ENCODE measurements at regions not wholly inside any gene's neighbourhood (a gene's known extent, or its start where the extent isn't known, plus 50 kb on each side); places are given as distances from the start of the nearest gene placed in this dataset.

DNA sequence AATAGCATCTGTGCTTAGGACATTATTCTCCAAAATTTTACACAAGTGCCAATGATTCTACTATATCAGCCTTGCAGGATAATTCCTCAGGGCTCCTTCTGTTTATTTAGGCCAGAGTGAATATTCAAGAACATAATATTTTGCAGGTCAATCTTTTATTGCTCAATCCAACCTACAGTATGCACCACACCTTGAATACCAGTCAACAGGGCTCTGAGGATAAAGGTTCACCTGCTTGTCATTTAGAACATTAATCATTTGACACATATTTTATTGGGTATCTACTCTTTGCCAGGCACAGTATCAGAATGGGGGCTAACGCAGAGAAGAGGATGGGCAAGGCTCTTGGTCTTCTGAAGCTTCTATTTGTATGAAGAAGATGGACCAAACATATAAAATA lies 66.2 kb upstream of the SHISA3 start:
- H3K36me3 ChIP-seq (ENCODE audit: control insufficient read depth in 2 of 2, insufficient read depth in 2 of 2, low read length in 2 of 2) = no peaks in the 10 kb centered on the region
- H3K27ac ChIP-seq (ENCODE audit: low read length) = no peak overlapping the region
- H3K4me1 ChIP-seq (ENCODE audit: control insufficient read depth, insufficient read depth, low read length) = no peaks in the 10 kb centered on the region
- no peaks in the 10 kb centered on the region for H3K27me3 ChIP-seq (ENCODE audit: control insufficient read depth in 1 of 2, insufficient read depth in 2 of 2, low read length in 2 of 2)
- H3K9ac ChIP-seq (ENCODE audit: low read length in 2 of 2) = no peak overlapping the region
- H3K9me3 ChIP-seq (ENCODE audit: control insufficient read depth in 2 of 2, low read length in 2 of 2) = no peaks in the 10 kb centered on the region
- H3K4me3 ChIP-seq (ENCODE audit: low read length in 2 of 2) = no peak overlapping the region

DNA sequence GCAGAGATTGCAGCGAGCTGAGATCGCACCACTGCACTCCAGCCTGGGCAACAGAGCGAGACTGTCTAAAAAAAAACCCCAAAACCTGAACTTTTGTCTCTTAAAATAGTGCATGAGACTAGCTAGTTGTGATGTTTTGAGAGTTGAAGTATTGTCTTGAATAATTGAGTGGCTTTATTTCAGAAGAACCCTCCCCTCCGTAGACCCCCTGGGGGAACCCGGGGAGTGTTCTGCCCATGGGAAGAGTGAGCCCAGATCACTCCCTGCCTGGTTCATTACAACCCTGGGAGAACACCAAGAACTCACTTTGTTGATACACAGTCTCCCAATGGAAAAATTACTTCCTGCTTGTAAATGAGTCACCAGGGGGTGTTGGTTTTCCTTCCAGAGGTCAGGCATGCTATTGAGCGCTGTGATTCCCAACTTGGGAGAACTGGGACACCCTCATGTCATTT lies 65.3 kb upstream of the SHISA3 start:
- Histone ChIP-seq H3K4me1 (ENCODE audit: control insufficient read depth, insufficient read depth, low read length) (no peaks in the 10 kb centered on the region), H3K9ac (ENCODE audit: low read length in 2 of 2) (no peak overlapping the region), H3K27ac (ENCODE audit: low read length) (no peak overlapping the region), H3K9me3 (ENCODE audit: control insufficient read depth in 2 of 2, low read length in 2 of 2) (peaks cover 0 to under 1% of the 10 kb centered on the region in 2 donors), H3K4me3 (ENCODE audit: low read length in 2 of 2) (no peak overlapping the region), H3K36me3 (ENCODE audit: control insufficient read depth in 2 of 2, insufficient read depth in 2 of 2, low read length in 2 of 2) (no peaks in the 10 kb centered on the region), H3K27me3 (ENCODE audit: control insufficient read depth in 1 of 2, insufficient read depth in 2 of 2, low read length in 2 of 2) (no peaks in the 10 kb centered on the region)

DNA sequence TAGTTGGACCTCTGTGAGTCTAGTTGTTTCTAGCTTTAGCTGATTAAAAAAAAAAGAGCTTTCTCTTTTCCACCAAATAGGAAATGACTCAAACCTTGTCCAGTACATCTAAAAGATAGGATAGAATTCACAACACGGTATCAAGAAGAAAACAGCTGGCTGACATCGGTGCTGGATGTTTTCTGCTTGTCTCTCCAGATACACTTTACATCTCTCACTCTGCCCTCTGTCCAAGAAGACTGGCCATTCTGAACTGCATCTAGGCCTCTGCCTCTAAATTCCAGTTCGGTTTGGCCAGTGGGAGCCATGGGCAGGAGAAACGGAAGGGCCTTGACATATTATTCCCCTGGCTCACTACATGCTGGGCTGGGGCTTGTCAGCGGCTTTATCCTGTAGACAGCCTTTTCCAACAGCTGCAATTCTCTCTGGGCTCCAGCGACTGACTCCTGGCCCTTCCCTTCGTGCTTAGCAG lies 57.3 kb upstream of the SHISA3 start:
- Histone ChIP-seq H3K4me3 (ENCODE audit: low read length in 2 of 2) (no peak overlapping the region), H3K36me3 (ENCODE audit: control insufficient read depth in 2 of 2, insufficient read depth in 2 of 2, low read length in 2 of 2) (no peaks in the 10 kb centered on the region), H3K4me1 (ENCODE audit: control insufficient read depth, insufficient read depth, low read length) (no peaks in the 10 kb centered on the region), H3K27ac (ENCODE audit: low read length) (peak overlapping the region; percentile 18), H3K9me3 (ENCODE audit: control insufficient read depth in 2 of 2, low read length in 2 of 2) (peaks cover 0 to 2% of the 10 kb centered on the region in 2 donors), H3K9ac (ENCODE audit: low read length in 2 of 2) (no peak overlapping the region), H3K27me3 (ENCODE audit: control insufficient read depth in 1 of 2, insufficient read depth in 2 of 2, low read length in 2 of 2) (no peaks in the 10 kb centered on the region)

DNA sequence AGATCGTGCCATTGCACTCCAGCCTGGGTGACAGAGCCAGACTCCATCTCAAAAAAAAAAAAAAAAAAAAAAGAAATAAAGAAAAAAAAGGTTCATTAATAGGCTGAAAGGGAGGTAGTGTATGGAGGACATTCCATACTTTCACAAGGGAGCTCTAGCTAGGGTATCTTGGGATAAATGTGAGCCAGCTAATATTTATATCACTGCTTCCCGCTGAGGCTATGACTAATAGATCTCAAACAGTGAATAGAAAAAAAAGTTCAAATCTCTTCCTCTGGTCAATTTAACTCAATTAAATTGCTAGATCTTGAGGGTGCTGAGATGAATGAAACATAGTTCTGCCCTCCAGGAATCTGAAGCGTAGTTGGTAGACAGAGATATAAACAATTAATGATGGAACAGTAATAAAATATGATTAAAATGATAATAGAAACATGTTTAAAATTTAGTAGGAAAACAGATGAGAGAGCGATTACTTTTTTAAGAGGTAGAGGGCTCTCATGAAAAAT lies 55.7 kb upstream of the SHISA3 start:
- no peaks in the 10 kb centered on the region for H3K4me1 ChIP-seq (ENCODE audit: control insufficient read depth, insufficient read depth, low read length)
- peaks cover 0 to 2% of the 10 kb centered on the region in 2 donors for H3K9me3 ChIP-seq (ENCODE audit: control insufficient read depth in 2 of 2, low read length in 2 of 2)
- H3K4me3 ChIP-seq (ENCODE audit: low read length in 2 of 2) = no peak overlapping the region
- H3K9ac ChIP-seq (ENCODE audit: low read length in 2 of 2) = no peak overlapping the region
- peaks cover 0 to 2% of the 10 kb centered on the region in 2 donors for H3K27me3 ChIP-seq (ENCODE audit: control insufficient read depth in 1 of 2, insufficient read depth in 2 of 2, low read length in 2 of 2)
- no peak overlapping the region for H3K27ac ChIP-seq (ENCODE audit: low read length)
- H3K36me3 ChIP-seq (ENCODE audit: control insufficient read depth in 2 of 2, insufficient read depth in 2 of 2, low read length in 2 of 2) = no peaks in the 10 kb centered on the region

DNA sequence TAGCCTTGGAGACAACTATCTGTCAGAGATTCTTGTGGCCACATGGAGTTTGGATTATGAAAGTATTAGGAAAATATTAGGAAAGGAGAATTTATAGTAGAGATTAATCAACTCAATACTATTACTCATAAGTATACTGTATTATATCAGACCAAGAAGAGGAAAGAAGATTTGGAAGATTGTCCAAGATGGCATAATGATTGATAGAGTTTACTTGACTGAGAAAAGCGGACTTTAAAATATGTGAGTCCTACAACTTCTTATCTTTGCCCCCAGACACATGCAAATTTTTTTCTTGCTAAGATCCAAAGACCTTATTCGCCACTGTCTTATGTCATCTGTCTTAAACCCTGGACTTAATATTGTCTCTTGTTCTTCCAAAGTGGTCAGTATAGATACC lies 54.8 kb upstream of the SHISA3 start:
- H3K36me3 ChIP-seq (ENCODE audit: control insufficient read depth in 2 of 2, insufficient read depth in 2 of 2, low read length in 2 of 2) = no peaks in the 10 kb centered on the region
- H3K9me3 ChIP-seq (ENCODE audit: control insufficient read depth in 2 of 2, low read length in 2 of 2) = no peaks in the 10 kb centered on the region
- H3K4me1 ChIP-seq (ENCODE audit: control insufficient read depth, insufficient read depth, low read length) = no peaks in the 10 kb centered on the region
- no peak overlapping the region for H3K4me3 ChIP-seq (ENCODE audit: low read length in 2 of 2)
- H3K27me3 ChIP-seq (ENCODE audit: control insufficient read depth in 1 of 2, insufficient read depth in 2 of 2, low read length in 2 of 2) = peaks cover 0 to 2% of the 10 kb centered on the region in 2 donors
- no peak overlapping the region for H3K9ac ChIP-seq (ENCODE audit: low read length in 2 of 2)
- H3K27ac ChIP-seq (ENCODE audit: low read length) = no peak overlapping the region

GRCh38 chr4:42344309-42344708 lies 53.0 kb upstream of the SHISA3 start:
- H3K27ac ChIP-seq (ENCODE audit: low read length) = no peak overlapping the region
- no peak overlapping the region for H3K9ac ChIP-seq (ENCODE audit: low read length in 2 of 2)
- peaks cover 0 to 2% of the 10 kb centered on the region in 2 donors for H3K27me3 ChIP-seq (ENCODE audit: control insufficient read depth in 1 of 2, insufficient read depth in 2 of 2, low read length in 2 of 2)
- H3K4me3 ChIP-seq (ENCODE audit: low read length in 2 of 2) = no peak overlapping the region
- no peaks in the 10 kb centered on the region for H3K36me3 ChIP-seq (ENCODE audit: control insufficient read depth in 2 of 2, insufficient read depth in 2 of 2, low read length in 2 of 2)
- peaks cover 0 to 2% of the 10 kb centered on the region in 2 donors for H3K9me3 ChIP-seq (ENCODE audit: control insufficient read depth in 2 of 2, low read length in 2 of 2)
- H3K4me1 ChIP-seq (ENCODE audit: control insufficient read depth, insufficient read depth, low read length) = no peaks in the 10 kb centered on the region

DNA sequence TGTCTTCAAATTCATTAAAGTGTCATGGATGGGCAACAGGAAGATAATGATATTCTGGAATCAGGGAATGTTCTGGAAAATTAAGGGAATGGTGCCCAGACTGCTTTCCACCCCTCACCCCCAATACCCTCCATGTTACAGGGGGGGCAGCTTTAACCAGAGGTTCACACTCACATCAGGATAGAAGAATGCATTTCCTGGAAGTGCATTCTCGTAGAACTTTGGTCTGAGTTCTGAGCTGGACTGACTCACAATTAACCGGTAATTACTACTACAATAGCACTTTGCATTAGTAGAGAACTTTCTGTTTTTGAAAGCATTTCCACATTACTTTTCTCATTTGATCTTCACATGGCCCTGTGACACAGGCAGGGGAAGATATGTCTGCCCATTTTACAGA lies 52.5 kb upstream of the SHISA3 start:
- peaks cover 0 to 2% of the 10 kb centered on the region in 2 donors for H3K27me3 ChIP-seq (ENCODE audit: control insufficient read depth in 1 of 2, insufficient read depth in 2 of 2, low read length in 2 of 2)

DNA sequence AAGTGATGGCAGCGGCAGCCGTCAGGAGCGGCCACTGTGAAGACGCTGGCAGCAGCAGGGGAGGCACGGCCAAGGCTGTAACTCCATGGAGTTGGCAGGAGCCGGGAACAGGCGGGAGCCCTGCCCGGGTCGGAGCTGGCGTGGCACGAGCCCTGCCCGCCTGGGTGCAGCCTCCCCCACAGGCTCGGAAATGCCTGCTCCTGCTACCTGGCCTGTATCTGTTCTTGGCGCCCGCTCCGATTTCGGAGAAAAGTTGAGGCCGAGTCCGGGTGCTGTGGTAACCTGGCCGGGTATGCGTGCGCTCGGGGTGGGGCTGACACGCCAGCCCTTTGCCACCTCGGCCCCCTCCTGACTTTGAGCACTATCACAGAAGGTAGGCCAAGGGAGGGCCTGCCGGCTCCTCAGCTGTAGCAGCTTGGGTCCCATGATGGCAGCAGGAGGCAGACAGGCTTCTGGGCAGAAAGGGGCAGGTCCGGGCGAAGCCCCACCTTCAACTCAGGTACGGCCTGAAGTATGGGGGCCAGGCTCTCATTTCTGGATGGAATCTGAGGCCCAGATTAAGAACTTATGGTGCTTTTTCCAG lies 51.2 kb upstream of the SHISA3 start:
- H3K4me3 ChIP-seq (ENCODE audit: low read length in 2 of 2) = no peak overlapping the region
- no peaks in the 10 kb centered on the region for H3K4me1 ChIP-seq (ENCODE audit: control insufficient read depth, insufficient read depth, low read length)
- H3K27me3 ChIP-seq (ENCODE audit: control insufficient read depth in 1 of 2, insufficient read depth in 2 of 2, low read length in 2 of 2) = peaks cover 0 to 2% of the 10 kb centered on the region in 2 donors
- no peaks in the 10 kb centered on the region for H3K36me3 ChIP-seq (ENCODE audit: control insufficient read depth in 2 of 2, insufficient read depth in 2 of 2, low read length in 2 of 2)
- no peak overlapping the region for H3K9ac ChIP-seq (ENCODE audit: low read length in 2 of 2)
- no peak overlapping the region for H3K27ac ChIP-seq (ENCODE audit: low read length)
- H3K9me3 ChIP-seq (ENCODE audit: control insufficient read depth in 2 of 2, low read length in 2 of 2) = peaks cover 0 to 2% of the 10 kb centered on the region in 2 donors

More for the DNA sequence above, 52.5 kb upstream of the SHISA3 start:
- Histone ChIP-seq H3K9ac (ENCODE audit: low read length in 2 of 2) (no peak overlapping the region), H3K4me1 (ENCODE audit: control insufficient read depth, insufficient read depth, low read length) (no peaks in the 10 kb centered on the region), H3K36me3 (ENCODE audit: control insufficient read depth in 2 of 2, insufficient read depth in 2 of 2, low read length in 2 of 2) (no peaks in the 10 kb centered on the region), H3K27ac (ENCODE audit: low read length) (no peak overlapping the region), H3K9me3 (ENCODE audit: control insufficient read depth in 2 of 2, low read length in 2 of 2) (peaks cover 0 to 2% of the 10 kb centered on the region in 2 donors), H3K4me3 (ENCODE audit: low read length in 2 of 2) (no peak overlapping the region)

GRCh38 chr4:42347076-42347475 lies 50.2 kb upstream of the SHISA3 start:
- H3K27me3 ChIP-seq (ENCODE audit: control insufficient read depth in 1 of 2, insufficient read depth in 2 of 2, low read length in 2 of 2) = peaks cover 0 to 2% of the 10 kb centered on the region in 2 donors
- H3K4me1 ChIP-seq (ENCODE audit: control insufficient read depth, insufficient read depth, low read length) = no peaks in the 10 kb centered on the region
- no peak overlapping the region for H3K9ac ChIP-seq (ENCODE audit: low read length in 2 of 2)
- H3K27ac ChIP-seq (ENCODE audit: low read length) = no peak overlapping the region
- H3K4me3 ChIP-seq (ENCODE audit: low read length in 2 of 2) = no peak overlapping the region
- peaks cover 0 to 2% of the 10 kb centered on the region in 2 donors for H3K9me3 ChIP-seq (ENCODE audit: control insufficient read depth in 2 of 2, low read length in 2 of 2)
- H3K36me3 ChIP-seq (ENCODE audit: control insufficient read depth in 2 of 2, insufficient read depth in 2 of 2, low read length in 2 of 2) = no peaks in the 10 kb centered on the region

All from stomach smooth muscle (tissue), 2 donors.